Liver (tissue), 8 donors: ENCODE measurements at regions not wholly inside any gene's neighbourhood (a gene's known extent, or its start where the extent isn't known, plus 50 kb on each side); places are given as distances from the start of the nearest gene placed in this dataset.

Experiments used
- DNase-seq: peaks from one replicate; pipeline ENCODE4 v3.0.0-alpha.2; 2017; ENCODE audit warnings: low spot score
- H3K27ac ChIP-seq, 2 donors: one replicate each; pipeline ENCODE4 v1.7.0; 2013; ENCODE audit warnings: inconsistent platforms in 2 of 2, low read length in 2 of 2, control low read depth in 1 of 2, low read depth in 1 of 2, mild to moderate bottlenecking in 1 of 2
- H3K27me3 ChIP-seq, 4 donors: one replicate each; pipeline versions ENCODE4 v1.6.1 to v1.7.0; 2013; ENCODE audit warnings: low read length in 3 of 4, inconsistent platforms in 1 of 4, mild to moderate bottlenecking in 1 of 4, moderate library complexity in 1 of 4; ENCODE audit not compliant: control insufficient read depth in 4 of 4, insufficient read depth in 4 of 4
- H3K36me3 ChIP-seq, 4 donors: one replicate each; pipeline versions ENCODE4 v1.6.1 to v1.7.0; 2013; ENCODE audit warnings: low read length in 3 of 4, mild to moderate bottlenecking in 3 of 4, low read depth in 1 of 4, moderate library complexity in 1 of 4; ENCODE audit not compliant: control insufficient read depth in 4 of 4, insufficient read depth in 3 of 4
- H3K4me1 ChIP-seq, 4 donors: one replicate each; pipeline versions ENCODE4 v1.6.1 to v1.7.0; 2013; ENCODE audit warnings: low read length in 3 of 4, mild to moderate bottlenecking in 3 of 4, moderate library complexity in 1 of 4; ENCODE audit not compliant: control insufficient read depth in 4 of 4, insufficient read depth in 4 of 4
- H3K4me3 ChIP-seq, 3 donors: one replicate each; pipeline versions ENCODE4 v1.6.1 to v1.7.0; 2013; ENCODE audit warnings: low read length in 3 of 3, control low read depth in 1 of 3, low read depth in 1 of 3, mild to moderate bottlenecking in 1 of 3
- H3K9ac ChIP-seq, 2 donors: one replicate each; pipeline ENCODE4 v1.7.0; 2013; ENCODE audit warnings: low read length in 2 of 2, mild to moderate bottlenecking in 2 of 2, moderate library complexity in 2 of 2, control low read depth in 1 of 2, low read depth in 1 of 2
- H3K9me3 ChIP-seq, 4 donors: one replicate each; pipeline versions ENCODE4 v1.6.1 to v1.7.0; 2013; ENCODE audit warnings: low read length in 3 of 4; ENCODE audit not compliant: control insufficient read depth in 4 of 4
- EGR1 ChIP-seq, 2 donors: IDR thresholded peaks; 2 replicates each; pipeline ENCODE4 v1.6.1; 2016 to 2018; ENCODE audit warnings: antibody characterized with exemption in 2 of 2, low read depth in 2 of 2
- FOXA1 ChIP-seq: IDR thresholded peaks from 2 replicates; pipeline ENCODE4 v1.6.1; 2016; ENCODE audit warnings: antibody characterized with exemption
- FOXA2 ChIP-seq: IDR thresholded peaks from 2 replicates; pipeline ENCODE4 v1.6.1; 2016; ENCODE audit warnings: antibody characterized with exemption
- GABPA ChIP-seq, 2 donors: IDR thresholded peaks in 1 of 2; conservative IDR thresholded peaks in 1 of 2; 2 replicates each; pipeline ENCODE4 v1.6.1; 2016; ENCODE audit warnings: antibody characterized with exemption in 2 of 2, mild to moderate bottlenecking in 1 of 2, moderate library complexity in 1 of 2
- HNF4A ChIP-seq, 2 donors: conservative IDR thresholded peaks; 2 replicates each; pipeline ENCODE4 v1.6.1; 2016; ENCODE audit warnings: antibody characterized with exemption in 2 of 2, mild to moderate bottlenecking in 2 of 2
- HNF4G ChIP-seq: IDR thresholded peaks from 2 replicates; pipeline ENCODE4 v1.6.1; 2016; ENCODE audit warnings: antibody characterized with exemption
- JUND ChIP-seq, 2 donors: IDR thresholded peaks; 2 replicates each; pipeline ENCODE4 v1.6.1; 2016; ENCODE audit warnings: antibody characterized with exemption in 2 of 2
- NR2F2 ChIP-seq: IDR thresholded peaks from 2 replicates; pipeline ENCODE4 v1.6.1; 2016; ENCODE audit warnings: antibody characterized with exemption
- RAD21 ChIP-seq, 2 donors: IDR thresholded peaks; 2 replicates each; pipeline ENCODE4 v1.6.1; 2016; ENCODE audit warnings: antibody characterized with exemption in 2 of 2, mild to moderate bottlenecking in 2 of 2
- RXRA ChIP-seq, 2 donors: IDR thresholded peaks; 2 replicates each; pipeline ENCODE4 v1.6.1; 2017 to 2018; ENCODE audit warnings: antibody characterized with exemption in 2 of 2, mild to moderate bottlenecking in 1 of 2
- SP1 ChIP-seq: IDR thresholded peaks from 2 replicates; pipeline ENCODE4 v1.6.1; 2018; ENCODE audit warnings: antibody characterized with exemption, mild to moderate bottlenecking
- TAF1 ChIP-seq: conservative IDR thresholded peaks from 2 replicates; pipeline ENCODE4 v1.6.1; 2016; ENCODE audit warnings: antibody characterized with exemption, mild to moderate bottlenecking
- YY1 ChIP-seq: IDR thresholded peaks from 2 replicates; pipeline ENCODE4 v1.6.1; 2016; ENCODE audit warnings: antibody characterized with exemption, mild to moderate bottlenecking
- WGBS: extraction: QIAGEN DNeasy Blood & Tissue Kit; methylation state at CpG from one replicate; pipeline ENCODE4 v1.1.7; 2013; 5-methylcytosine and 5-hydroxymethylcytosine counted together
- TF ChIP-seq, protein P1 (sequence below): fragments of 150-350 bp; IDR thresholded peaks from 2 replicates; pipeline ENCODE4 v1.5.1; 2017; ENCODE audit warnings: improper control_type of control experiment, low read depth, low read length; ENCODE audit not compliant: missing input control
- TF ChIP-seq, protein P2 (sequence below): IDR thresholded peaks from 2 replicates; pipeline ENCODE4 v1.6.1; 2016; ENCODE audit warnings: antibody characterized with exemption
- TF ChIP-seq, protein P3 (sequence below): IDR thresholded peaks from 2 replicates; pipeline ENCODE4 v1.6.1; 2016; ENCODE audit warnings: antibody characterized with exemption
- TF ChIP-seq, protein P4 (sequence below): IDR thresholded peaks from 2 replicates; pipeline ENCODE4 v1.6.1; 2016; ENCODE audit warnings: antibody characterized with exemption
- TF ChIP-seq, protein P5 (sequence below): IDR thresholded peaks from 2 replicates; pipeline ENCODE4 v1.6.1; 2016; ENCODE audit warnings: antibody characterized with exemption, mild to moderate bottlenecking
- donor health status: healthy.
- donor health status: healthy.
- donor health status: healthy.
- donor health status: healthy.
- donor health status: healthy.

DNA sequence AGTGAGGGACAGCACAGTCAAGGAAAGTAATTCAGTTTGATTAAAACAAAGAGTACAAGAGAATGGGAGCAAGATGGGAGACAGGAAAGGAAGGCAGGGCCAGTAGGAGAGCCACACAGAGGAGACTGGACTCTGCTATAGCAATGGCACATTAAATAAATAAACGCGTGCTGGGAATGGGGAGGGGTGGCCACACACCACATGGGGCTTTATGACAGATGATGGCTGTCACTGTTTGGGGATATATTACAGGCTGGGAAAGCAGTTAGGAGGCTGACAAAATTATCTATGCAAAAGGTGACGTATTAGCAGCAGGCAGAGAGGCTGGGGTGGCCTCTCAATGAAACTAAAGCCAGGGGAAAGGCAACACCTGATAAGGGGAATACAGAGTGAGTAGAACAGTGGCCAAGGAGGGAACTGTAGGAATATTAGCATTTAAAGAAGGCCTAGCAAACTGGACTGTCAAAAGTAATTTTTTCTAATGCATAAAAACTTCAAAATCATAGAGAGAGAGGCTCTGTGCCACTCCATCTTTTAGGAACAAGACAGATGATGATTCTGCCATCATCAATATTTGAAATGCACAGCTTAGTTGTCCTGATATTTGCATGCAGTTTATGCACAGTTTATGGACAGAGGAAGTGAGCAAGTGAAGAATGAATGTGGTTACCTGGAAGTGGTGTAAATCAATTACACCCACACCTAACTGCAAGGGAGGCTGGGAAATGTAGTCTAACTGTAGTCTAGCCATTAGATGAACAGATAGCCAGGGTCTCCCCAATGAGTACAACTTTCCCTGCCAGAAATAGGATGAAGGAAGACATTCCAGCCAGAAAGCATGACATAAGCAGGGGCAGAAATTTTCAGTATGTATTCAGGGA is 346.5 kb downstream of the FOXO1 start:
- 79% methylated on average over 3 of the region's 3 CpGs for WGBS

More for the DNA sequence above, 346.5 kb downstream of the FOXO1 start:
- no peak for DNase-seq
- H3K4me3 ChIP-seq, result no peak overlapping the region
- no peak overlapping the region for H3K9ac ChIP-seq
- no peaks in the 10 kb centered on the region for H3K9me3 ChIP-seq
- no peaks in the 10 kb centered on the region for H3K36me3 ChIP-seq
- H3K27ac ChIP-seq, result no peak overlapping the region
- no peaks in the 10 kb centered on the region for H3K4me1 ChIP-seq
- TF ChIP-seq FOXA2 (no peak), EGR1 (IDR thresholded peaks at IDR 0.05; ENCODE audit: low read depth in 2 of 2) (no peak), SP1 (no peak), HNF4G (no peak), RAD21 (IDR thresholded peaks at IDR 0.05) (no peak), HNF4A (conservative IDR thresholded peaks at IDR 0.05) (no peak), YY1 (no peak), TAF1 (no peak), GABPA (IDR thresholded peaks at IDR 0.05 in 1 of 2, conservative IDR thresholded peaks at IDR 0.05 in 1 of 2) (no peak), JUND (IDR thresholded peaks at IDR 0.05) (no peak), NR2F2 (no peak), RXRA (IDR thresholded peaks at IDR 0.05) (no peak), FOXA1 (no peak)
- TF ChIP-seq, protein P1, sequence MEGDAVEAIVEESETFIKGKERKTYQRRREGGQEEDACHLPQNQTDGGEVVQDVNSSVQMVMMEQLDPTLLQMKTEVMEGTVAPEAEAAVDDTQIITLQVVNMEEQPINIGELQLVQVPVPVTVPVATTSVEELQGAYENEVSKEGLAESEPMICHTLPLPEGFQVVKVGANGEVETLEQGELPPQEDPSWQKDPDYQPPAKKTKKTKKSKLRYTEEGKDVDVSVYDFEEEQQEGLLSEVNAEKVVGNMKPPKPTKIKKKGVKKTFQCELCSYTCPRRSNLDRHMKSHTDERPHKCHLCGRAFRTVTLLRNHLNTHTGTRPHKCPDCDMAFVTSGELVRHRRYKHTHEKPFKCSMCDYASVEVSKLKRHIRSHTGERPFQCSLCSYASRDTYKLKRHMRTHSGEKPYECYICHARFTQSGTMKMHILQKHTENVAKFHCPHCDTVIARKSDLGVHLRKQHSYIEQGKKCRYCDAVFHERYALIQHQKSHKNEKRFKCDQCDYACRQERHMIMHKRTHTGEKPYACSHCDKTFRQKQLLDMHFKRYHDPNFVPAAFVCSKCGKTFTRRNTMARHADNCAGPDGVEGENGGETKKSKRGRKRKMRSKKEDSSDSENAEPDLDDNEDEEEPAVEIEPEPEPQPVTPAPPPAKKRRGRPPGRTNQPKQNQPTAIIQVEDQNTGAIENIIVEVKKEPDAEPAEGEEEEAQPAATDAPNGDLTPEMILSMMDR, result no peak
- TF ChIP-seq, protein P2, sequence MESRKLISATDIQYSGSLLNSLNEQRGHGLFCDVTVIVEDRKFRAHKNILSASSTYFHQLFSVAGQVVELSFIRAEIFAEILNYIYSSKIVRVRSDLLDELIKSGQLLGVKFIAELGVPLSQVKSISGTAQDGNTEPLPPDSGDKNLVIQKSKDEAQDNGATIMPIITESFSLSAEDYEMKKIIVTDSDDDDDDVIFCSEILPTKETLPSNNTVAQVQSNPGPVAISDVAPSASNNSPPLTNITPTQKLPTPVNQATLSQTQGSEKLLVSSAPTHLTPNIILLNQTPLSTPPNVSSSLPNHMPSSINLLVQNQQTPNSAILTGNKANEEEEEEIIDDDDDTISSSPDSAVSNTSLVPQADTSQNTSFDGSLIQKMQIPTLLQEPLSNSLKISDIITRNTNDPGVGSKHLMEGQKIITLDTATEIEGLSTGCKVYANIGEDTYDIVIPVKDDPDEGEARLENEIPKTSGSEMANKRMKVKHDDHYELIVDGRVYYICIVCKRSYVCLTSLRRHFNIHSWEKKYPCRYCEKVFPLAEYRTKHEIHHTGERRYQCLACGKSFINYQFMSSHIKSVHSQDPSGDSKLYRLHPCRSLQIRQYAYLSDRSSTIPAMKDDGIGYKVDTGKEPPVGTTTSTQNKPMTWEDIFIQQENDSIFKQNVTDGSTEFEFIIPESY, result no peak
- TF ChIP-seq, protein P3, sequence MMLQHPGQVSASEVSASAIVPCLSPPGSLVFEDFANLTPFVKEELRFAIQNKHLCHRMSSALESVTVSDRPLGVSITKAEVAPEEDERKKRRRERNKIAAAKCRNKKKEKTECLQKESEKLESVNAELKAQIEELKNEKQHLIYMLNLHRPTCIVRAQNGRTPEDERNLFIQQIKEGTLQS, result no peak
- TF ChIP-seq, protein P4, sequence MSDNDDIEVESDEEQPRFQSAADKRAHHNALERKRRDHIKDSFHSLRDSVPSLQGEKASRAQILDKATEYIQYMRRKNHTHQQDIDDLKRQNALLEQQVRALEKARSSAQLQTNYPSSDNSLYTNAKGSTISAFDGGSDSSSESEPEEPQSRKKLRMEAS, result no peak
- TF ChIP-seq, protein P5, sequence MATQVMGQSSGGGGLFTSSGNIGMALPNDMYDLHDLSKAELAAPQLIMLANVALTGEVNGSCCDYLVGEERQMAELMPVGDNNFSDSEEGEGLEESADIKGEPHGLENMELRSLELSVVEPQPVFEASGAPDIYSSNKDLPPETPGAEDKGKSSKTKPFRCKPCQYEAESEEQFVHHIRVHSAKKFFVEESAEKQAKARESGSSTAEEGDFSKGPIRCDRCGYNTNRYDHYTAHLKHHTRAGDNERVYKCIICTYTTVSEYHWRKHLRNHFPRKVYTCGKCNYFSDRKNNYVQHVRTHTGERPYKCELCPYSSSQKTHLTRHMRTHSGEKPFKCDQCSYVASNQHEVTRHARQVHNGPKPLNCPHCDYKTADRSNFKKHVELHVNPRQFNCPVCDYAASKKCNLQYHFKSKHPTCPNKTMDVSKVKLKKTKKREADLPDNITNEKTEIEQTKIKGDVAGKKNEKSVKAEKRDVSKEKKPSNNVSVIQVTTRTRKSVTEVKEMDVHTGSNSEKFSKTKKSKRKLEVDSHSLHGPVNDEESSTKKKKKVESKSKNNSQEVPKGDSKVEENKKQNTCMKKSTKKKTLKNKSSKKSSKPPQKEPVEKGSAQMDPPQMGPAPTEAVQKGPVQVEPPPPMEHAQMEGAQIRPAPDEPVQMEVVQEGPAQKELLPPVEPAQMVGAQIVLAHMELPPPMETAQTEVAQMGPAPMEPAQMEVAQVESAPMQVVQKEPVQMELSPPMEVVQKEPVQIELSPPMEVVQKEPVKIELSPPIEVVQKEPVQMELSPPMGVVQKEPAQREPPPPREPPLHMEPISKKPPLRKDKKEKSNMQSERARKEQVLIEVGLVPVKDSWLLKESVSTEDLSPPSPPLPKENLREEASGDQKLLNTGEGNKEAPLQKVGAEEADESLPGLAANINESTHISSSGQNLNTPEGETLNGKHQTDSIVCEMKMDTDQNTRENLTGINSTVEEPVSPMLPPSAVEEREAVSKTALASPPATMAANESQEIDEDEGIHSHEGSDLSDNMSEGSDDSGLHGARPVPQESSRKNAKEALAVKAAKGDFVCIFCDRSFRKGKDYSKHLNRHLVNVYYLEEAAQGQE, result no peak
- H3K27me3 ChIP-seq, result no peaks in the 10 kb centered on the region
